Thyroid gland (tissue), 4 donors: ENCODE measurements at regions not wholly inside any gene's neighbourhood (a gene's known extent, or its start where the extent isn't known, plus 50 kb on each side); places are given as distances from the start of the nearest gene placed in this dataset.

Experiments
- DNase-seq, 2 donors: peaks; one replicate each; pipeline ENCODE4 v3.0.0-alpha.2; 2019
- H3K27ac ChIP-seq, 3 donors: fragments of 200-600 bp; sonication (generic); 1 replicate in 2 of 3; 2 replicates in 1 of 3; pipeline ENCODE4 v1.5.1; 2016 to 2019; ENCODE audit warnings: mild to moderate bottlenecking in 1 of 3, moderate library complexity in 1 of 3
- H3K27me3 ChIP-seq: fragments of 200-600 bp; sonication (generic); one replicate; pipeline ENCODE4 v1.5.1; 2019
- H3K36me3 ChIP-seq, 2 donors: fragments of 200-600 bp; sonication (generic); one replicate each; pipeline ENCODE4 v1.5.1; 2016 to 2019
- H3K4me1 ChIP-seq, 2 donors: fragments of 200-600 bp; sonication (generic); one replicate each; pipeline ENCODE4 v1.5.1; 2017 to 2019
- H3K4me3 ChIP-seq, 3 donors: fragments of 200-600 bp; sonication (generic); replicated peaks in 1 of 3; 1 replicate in 2 of 3; 2 replicates in 1 of 3; pipeline ENCODE4 v1.5.1; 2016; ENCODE audit warnings: mild to moderate bottlenecking in 1 of 3
- H3K9me3 ChIP-seq: fragments of 200-600 bp; sonication (generic); one replicate; pipeline ENCODE4 v1.5.1; 2017
- POLR2A ChIP-seq, 2 donors: fragments of 450-650 bp; IDR thresholded peaks; one replicate each; pipeline ENCODE4 v1.6.1; 2017; ENCODE audit warnings: antibody characterized with exemption in 2 of 2, mild to moderate bottlenecking in 2 of 2, moderate library complexity in 1 of 2
- WGBS, 2 donors: methylation state at CpG; one replicate each; pipeline ENCODE4 v1.1.5; 2017; 5-methylcytosine and 5-hydroxymethylcytosine counted together
- intact Hi-C: fragments of 100-400 bp; cut with DNase I; formaldehyde crosslinking; loops from one replicate; pipeline ENCODE4 v1.15.1; 2023
- TF ChIP-seq, protein P1 (sequence below), 6 experiments: fragments of 200-600 bp in 3 of 6; fragments of 450-650 bp in 3 of 6; sonication (generic) in 3 of 6; IDR thresholded peaks; one replicate each; pipeline ENCODE4 v1.5.1; 2016 to 2019; ENCODE audit warnings: antibody characterized with exemption in 6 of 6, mild to moderate bottlenecking in 2 of 6, inconsistent platforms in 1 of 6, moderate library complexity in 1 of 6

DNA sequence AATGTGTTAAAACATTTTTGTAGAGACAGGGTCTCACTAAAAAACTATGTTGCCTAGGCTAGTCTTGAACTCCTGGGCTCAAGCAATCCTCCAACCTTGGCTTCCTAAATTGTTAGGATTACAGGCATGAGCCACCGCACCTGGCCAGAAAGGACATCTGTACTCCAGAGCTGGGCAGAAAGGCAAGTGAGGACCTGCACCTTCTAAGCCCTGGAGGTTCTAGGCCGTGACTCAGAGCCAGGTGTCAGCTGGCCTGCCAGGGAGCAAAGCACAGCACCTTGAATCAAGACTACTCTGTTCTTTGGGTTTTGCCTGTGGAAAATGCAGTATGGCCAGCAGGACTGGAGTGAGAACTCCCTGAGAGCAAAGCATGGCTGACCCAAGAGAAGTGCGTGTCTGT lies 396.5 kb downstream of the ADRA2A start:
- no peak for TF ChIP-seq POLR2A (IDR thresholded peaks at IDR 0.05)
- TF ChIP-seq, protein P1, sequence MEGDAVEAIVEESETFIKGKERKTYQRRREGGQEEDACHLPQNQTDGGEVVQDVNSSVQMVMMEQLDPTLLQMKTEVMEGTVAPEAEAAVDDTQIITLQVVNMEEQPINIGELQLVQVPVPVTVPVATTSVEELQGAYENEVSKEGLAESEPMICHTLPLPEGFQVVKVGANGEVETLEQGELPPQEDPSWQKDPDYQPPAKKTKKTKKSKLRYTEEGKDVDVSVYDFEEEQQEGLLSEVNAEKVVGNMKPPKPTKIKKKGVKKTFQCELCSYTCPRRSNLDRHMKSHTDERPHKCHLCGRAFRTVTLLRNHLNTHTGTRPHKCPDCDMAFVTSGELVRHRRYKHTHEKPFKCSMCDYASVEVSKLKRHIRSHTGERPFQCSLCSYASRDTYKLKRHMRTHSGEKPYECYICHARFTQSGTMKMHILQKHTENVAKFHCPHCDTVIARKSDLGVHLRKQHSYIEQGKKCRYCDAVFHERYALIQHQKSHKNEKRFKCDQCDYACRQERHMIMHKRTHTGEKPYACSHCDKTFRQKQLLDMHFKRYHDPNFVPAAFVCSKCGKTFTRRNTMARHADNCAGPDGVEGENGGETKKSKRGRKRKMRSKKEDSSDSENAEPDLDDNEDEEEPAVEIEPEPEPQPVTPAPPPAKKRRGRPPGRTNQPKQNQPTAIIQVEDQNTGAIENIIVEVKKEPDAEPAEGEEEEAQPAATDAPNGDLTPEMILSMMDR (IDR thresholded peaks at IDR 0.05) = no peak
- H3K27ac ChIP-seq = no peak overlapping the region
- H3K27me3 ChIP-seq = no peaks in the 10 kb centered on the region
- H3K9me3 ChIP-seq = no peaks in the 10 kb centered on the region
- no peaks in the 10 kb centered on the region for H3K36me3 ChIP-seq
- DNase-seq = no peak
- 62 to 63% methylated on average over 3 of the region's 3 CpGs for WGBS, 2 donors
- no peak overlapping the region for H3K4me3 ChIP-seq
- H3K4me1 ChIP-seq = no peaks in the 10 kb centered on the region
- intact Hi-C loops = no loop called here

DNA sequence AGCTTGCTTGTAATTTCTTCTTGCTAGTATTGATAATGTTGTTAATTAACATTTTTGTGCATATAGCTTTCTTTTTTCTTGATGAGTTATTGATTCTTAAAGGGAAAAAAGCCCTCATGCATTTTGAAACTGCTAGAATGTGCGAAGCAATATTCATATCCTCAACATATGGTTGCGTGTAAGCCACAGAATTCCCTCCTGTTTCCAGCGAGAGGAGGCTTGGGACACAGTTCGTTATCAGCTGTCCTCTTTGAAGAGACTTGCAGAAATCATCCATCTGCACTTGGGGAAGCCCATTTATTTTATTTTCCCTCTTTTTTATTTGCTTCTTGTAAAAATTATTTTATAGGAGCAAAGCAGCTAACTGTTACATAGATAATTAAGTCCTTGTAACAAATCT lies 398.0 kb downstream of the ADRA2A start:
- no peaks in the 10 kb centered on the region for H3K36me3 ChIP-seq
- intact Hi-C loops = no loop called here
- WGBS, 2 donors = 84 to 91% methylated on average over 4 of the region's 4 CpGs
- no peaks in the 10 kb centered on the region for H3K27me3 ChIP-seq
- no peak overlapping the region for H3K27ac ChIP-seq
- TF ChIP-seq, protein P1 (IDR thresholded peaks at IDR 0.05) = no peak
- no peak for TF ChIP-seq POLR2A (IDR thresholded peaks at IDR 0.05)
- no peak overlapping the region for H3K4me3 ChIP-seq
- H3K9me3 ChIP-seq = no peaks in the 10 kb centered on the region
- DNase-seq = no peak
- no peaks in the 10 kb centered on the region for H3K4me1 ChIP-seq

DNA sequence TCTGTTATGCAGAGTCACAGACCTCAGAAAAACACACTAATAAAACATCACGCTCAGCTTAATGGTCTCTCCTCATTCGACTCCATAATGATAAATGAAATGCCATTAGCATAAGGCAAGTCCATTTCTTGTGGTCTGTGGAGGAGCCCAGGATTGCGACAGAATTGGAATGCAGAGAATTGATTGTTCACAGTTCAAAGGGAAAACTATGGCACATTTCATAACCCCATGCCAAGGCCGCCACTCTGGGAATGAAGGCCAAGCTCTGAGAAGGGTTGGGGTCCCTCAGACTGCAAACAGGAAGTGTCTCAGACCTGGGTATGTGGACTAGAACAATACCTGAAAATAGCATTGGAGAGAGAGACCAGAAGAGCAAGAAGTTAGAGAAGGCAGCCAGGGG lies 398.9 kb downstream of the ADRA2A start:
- Histone ChIP-seq H3K27me3 (no peaks in the 10 kb centered on the region), H3K27ac (no peak overlapping the region), H3K4me1 (no peaks in the 10 kb centered on the region), H3K4me3 (no peak overlapping the region), H3K9me3 (no peaks in the 10 kb centered on the region), H3K36me3 (no peaks in the 10 kb centered on the region)
- 79 to 87% methylated on average over 4 of the region's 4 CpGs for WGBS, 2 donors
- no peak for DNase-seq
- TF ChIP-seq, protein P1 (IDR thresholded peaks at IDR 0.05) = no peak
- TF ChIP-seq POLR2A (IDR thresholded peaks at IDR 0.05) = no peak
- intact Hi-C loops = no loop called here

DNA sequence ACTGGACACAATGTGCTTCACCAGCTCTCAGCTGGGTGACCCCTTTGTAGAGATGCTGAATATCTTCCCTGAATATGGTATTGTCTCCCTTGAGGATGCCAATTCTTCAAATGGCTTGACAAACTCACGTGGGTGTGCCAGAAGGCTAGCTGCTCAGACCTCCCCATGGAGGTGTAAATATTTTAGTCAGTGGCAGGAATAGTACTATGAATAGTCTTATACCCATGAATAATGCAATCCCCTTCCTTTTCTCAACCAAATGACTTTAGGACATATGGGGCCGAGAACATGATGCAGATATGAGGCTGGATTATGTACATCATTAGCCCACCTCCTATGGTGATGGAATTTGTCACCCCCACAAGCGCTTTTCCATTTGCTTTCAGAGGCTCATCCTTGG lies 401.8 kb downstream of the ADRA2A start:
- WGBS, 2 donors = 81 to 82% methylated on average over 3 of the region's 3 CpGs
- no peak for DNase-seq
- no peak overlapping the region for H3K27ac ChIP-seq
- TF ChIP-seq, protein P1 (IDR thresholded peaks at IDR 0.05) = no peak
- no peak for TF ChIP-seq POLR2A (IDR thresholded peaks at IDR 0.05)
- H3K36me3 ChIP-seq = no peaks in the 10 kb centered on the region
- H3K4me1 ChIP-seq = no peaks in the 10 kb centered on the region
- no peak overlapping the region for H3K4me3 ChIP-seq
- intact Hi-C loops = no loop called here
- no peaks in the 10 kb centered on the region for H3K27me3 ChIP-seq
- no peaks in the 10 kb centered on the region for H3K9me3 ChIP-seq

DNA sequence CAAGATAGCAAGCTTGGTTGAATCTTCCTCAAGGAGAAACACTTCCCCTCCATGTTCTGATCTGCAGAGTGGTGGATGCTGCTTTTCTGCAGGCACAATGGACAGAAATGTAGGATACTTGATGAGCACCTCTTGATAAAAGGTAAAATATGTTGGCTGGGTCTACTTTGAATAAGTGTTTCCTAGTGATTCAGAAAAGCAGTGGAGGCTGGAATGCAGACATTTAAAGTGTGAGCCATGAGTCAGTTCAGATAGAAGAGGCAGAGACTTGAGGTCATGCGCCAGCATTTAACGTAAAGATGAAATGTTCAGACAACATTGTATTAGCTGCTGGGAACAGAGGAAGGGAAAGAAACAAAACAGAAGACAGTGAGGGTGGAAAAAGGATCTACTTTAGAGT lies 403.1 kb downstream of the ADRA2A start:
- H3K4me1 ChIP-seq = no peaks in the 10 kb centered on the region
- intact Hi-C loops = no loop called here
- no peaks in the 10 kb centered on the region for H3K36me3 ChIP-seq
- no peaks in the 10 kb centered on the region for H3K9me3 ChIP-seq
- no peak overlapping the region for H3K27ac ChIP-seq
- no peaks in the 10 kb centered on the region for H3K27me3 ChIP-seq
- no peak for TF ChIP-seq POLR2A (IDR thresholded peaks at IDR 0.05)
- TF ChIP-seq, protein P1 (IDR thresholded peaks at IDR 0.05) = no peak
- WGBS, 2 donors = 82 to 90% methylated on average over 2 of the region's 2 CpGs
- DNase-seq = no peak
- H3K4me3 ChIP-seq = no peak overlapping the region
